GM04503 (cell line): ENCODE measurements at regions not wholly inside any gene's neighbourhood (a gene's known extent, or its start where the extent isn't known, plus 50 kb on each side); places are given as distances from the start of the nearest gene placed in this dataset.

ENCODE experiments used
- DNase-seq: peaks from one replicate; pipeline ENCODE4 v3.0.0-alpha.2; 2012; ENCODE audit warnings: low read depth

- no peak for DNase-seq
Measured at GRCh38 chr13:95352486-95352885, 51.2 kb upstream of the ABCC4 start.

- no peak for DNase-seq
Measured at GRCh38 chr13:95354156-95354555, 52.9 kb upstream of the ABCC4 start.

GRCh38 chr13:95354680-95355487, 53.6 kb upstream of the ABCC4 start:
- no peak for DNase-seq

- DNase-seq, result no peak
Measured at GRCh38 chr13:95355494-95355893, 54.2 kb upstream of the ABCC4 start.

GRCh38 chr13:95356916-95357315, 55.7 kb upstream of the ABCC4 start:
- DNase-seq, result no peak

GRCh38 chr13:95357875-95358274, 56.6 kb upstream of the ABCC4 start:
- DNase-seq, result no peak

- DNase-seq, result no peak
Measured at GRCh38 chr13:95360052-95360451, 58.8 kb upstream of the ABCC4 start.

GRCh38 chr13:95360464-95361097, 59.3 kb upstream of the ABCC4 start:
- DNase-seq, result no peak

GRCh38 chr13:95361686-95362085, 60.4 kb upstream of the ABCC4 start:
- no peak for DNase-seq

- DNase-seq, result no peak
Measured at GRCh38 chr13:95362666-95363065, 61.4 kb upstream of the ABCC4 start.

GRCh38 chr13:95367309-95367843, 66.1 kb upstream of the ABCC4 start:
- no peak for DNase-seq

GRCh38 chr13:95368998-95369397, 67.7 kb upstream of the ABCC4 start:
- no peak for DNase-seq

GRCh38 chr13:95375706-95376105, 74.5 kb upstream of the ABCC4 start:
- DNase-seq, result no peak

GRCh38 chr13:95378603-95379002, 77.4 kb upstream of the ABCC4 start:
- DNase-seq, result no peak

- peak; percentile 44 for DNase-seq
Measured at GRCh38 chr13:95380468-95381211, 79.4 kb upstream of the ABCC4 start.

- no peak for DNase-seq
Measured at GRCh38 chr13:95381212-95381527, 79.9 kb upstream of the ABCC4 start.

GRCh38 chr13:95382411-95382810, 81.2 kb upstream of the ABCC4 start:
- no peak for DNase-seq

GRCh38 chr13:95382916-95383315, 81.7 kb upstream of the ABCC4 start:
- DNase-seq, result no peak

- DNase-seq, result no peak
Measured at GRCh38 chr13:95385373-95385772, 84.1 kb upstream of the ABCC4 start.

- no peak for DNase-seq
Measured at GRCh38 chr13:95385798-95386197, 84.5 kb upstream of the ABCC4 start.

- DNase-seq, result no peak
Measured at GRCh38 chr13:95386370-95386769, 85.1 kb upstream of the ABCC4 start.

- no peak for DNase-seq
Measured at GRCh38 chr13:95387733-95388207, 86.5 kb upstream of the ABCC4 start.
